ENCODE measurements at regions not wholly inside any gene's neighbourhood (a gene's known extent, or its start where the extent isn't known, plus 50 kb on each side); places are given as distances from the start of the nearest gene placed in this dataset.

GRCh38 chr11:111123463-111124398 lies 121.8 kb upstream of the POU2AF2 start:
- FAIRE-seq: no peak
- DNase-seq (ENCODE audit: insufficient read length, low spot score): no peak
- TF ChIP-seq POLR2AphosphoS5 (IDR thresholded peaks at IDR 0.05; ENCODE audit: low read depth, low read length) (no peak), SPI1 (IDR thresholded peaks at IDR 0.05; ENCODE audit: low read depth, low read length) (no peak), POU2F2 (IDR thresholded peaks at IDR 0.05; ENCODE audit: low read depth, low read length) (no peak), POLR2A (IDR thresholded peaks at IDR 0.05; ENCODE audit: low read depth, low read length) (no peak), PAX5 (IDR thresholded peaks at IDR 0.05; ENCODE audit: insufficient read depth, low read length, severe bottlenecking) (no peak), TAF1 (IDR thresholded peaks at IDR 0.05; ENCODE audit: low read depth, low read length) (no peak)

GRCh38 chr11:111120696-111121302 lies 124.7 kb upstream of the POU2AF2 start:
- FAIRE-seq (no peak), DNase-seq (ENCODE audit: insufficient read length, low spot score) (no peak)
- TF ChIP-seq POU2F2 (IDR thresholded peaks at IDR 0.05; ENCODE audit: low read depth, low read length): no peak
- no peak for TF ChIP-seq PAX5 (IDR thresholded peaks at IDR 0.05; ENCODE audit: insufficient read depth, low read length, severe bottlenecking)

- FAIRE-seq (no peak), DNase-seq (ENCODE audit: insufficient read length, low spot score) (no peak)
- TF ChIP-seq POLR2AphosphoS5 (IDR thresholded peaks at IDR 0.05; ENCODE audit: low read depth, low read length) (no peak), POU2F2 (IDR thresholded peaks at IDR 0.05; ENCODE audit: low read depth, low read length) (no peak), TAF1 (IDR thresholded peaks at IDR 0.05; ENCODE audit: low read depth, low read length) (no peak), PAX5 (IDR thresholded peaks at IDR 0.05; ENCODE audit: insufficient read depth, low read length, severe bottlenecking) (no peak), SPI1 (IDR thresholded peaks at IDR 0.05; ENCODE audit: low read depth, low read length) (no peak), POLR2A (IDR thresholded peaks at IDR 0.05; ENCODE audit: low read depth, low read length) (no peak)
Observed at GRCh38 chr11:111120161-111120560, 125.4 kb upstream of the POU2AF2 start.

GRCh38 chr11:111119751-111120150 lies 125.8 kb upstream of the POU2AF2 start:
- TF ChIP-seq POLR2A (IDR thresholded peaks at IDR 0.05; ENCODE audit: low read depth, low read length) (no peak), POU2F2 (IDR thresholded peaks at IDR 0.05; ENCODE audit: low read depth, low read length) (no peak)
- FAIRE-seq (no peak), DNase-seq (ENCODE audit: insufficient read length, low spot score) (no peak)

GRCh38 chr11:111115890-111116289 lies 129.6 kb upstream of the POU2AF2 start:
- TF ChIP-seq PAX5 (IDR thresholded peaks at IDR 0.05; ENCODE audit: insufficient read depth, low read length, severe bottlenecking): no peak
- TF ChIP-seq TAF1 (IDR thresholded peaks at IDR 0.05; ENCODE audit: low read depth, low read length): no peak
- TF ChIP-seq POLR2AphosphoS5 (IDR thresholded peaks at IDR 0.05; ENCODE audit: low read depth, low read length): no peak
- no peak for TF ChIP-seq SPI1 (IDR thresholded peaks at IDR 0.05; ENCODE audit: low read depth, low read length)
- no peak for TF ChIP-seq POLR2A (IDR thresholded peaks at IDR 0.05; ENCODE audit: low read depth, low read length)
- no peak for TF ChIP-seq POU2F2 (IDR thresholded peaks at IDR 0.05; ENCODE audit: low read depth, low read length)
- DNase-seq (ENCODE audit: insufficient read length, low spot score): no peak
- no peak for FAIRE-seq

- FAIRE-seq (no peak), DNase-seq (ENCODE audit: insufficient read length, low spot score) (no peak)
- no peak for TF ChIP-seq POU2F2 (IDR thresholded peaks at IDR 0.05; ENCODE audit: low read depth, low read length)
- TF ChIP-seq SPI1 (IDR thresholded peaks at IDR 0.05; ENCODE audit: low read depth, low read length): no peak
- TF ChIP-seq POLR2A (IDR thresholded peaks at IDR 0.05; ENCODE audit: low read depth, low read length): no peak
- TF ChIP-seq PAX5 (IDR thresholded peaks at IDR 0.05; ENCODE audit: insufficient read depth, low read length, severe bottlenecking): no peak
- TF ChIP-seq TAF1 (IDR thresholded peaks at IDR 0.05; ENCODE audit: low read depth, low read length): no peak
- no peak for TF ChIP-seq POLR2AphosphoS5 (IDR thresholded peaks at IDR 0.05; ENCODE audit: low read depth, low read length)
Observed at GRCh38 chr11:111114091-111114490, 131.4 kb upstream of the POU2AF2 start.

GRCh38 chr11:111112614-111113013 lies 132.9 kb upstream of the POU2AF2 start:
- FAIRE-seq (no peak), DNase-seq (ENCODE audit: insufficient read length, low spot score) (no peak)
- no peak for TF ChIP-seq SPI1 (IDR thresholded peaks at IDR 0.05; ENCODE audit: low read depth, low read length)
- no peak for TF ChIP-seq POU2F2 (IDR thresholded peaks at IDR 0.05; ENCODE audit: low read depth, low read length)
- no peak for TF ChIP-seq TAF1 (IDR thresholded peaks at IDR 0.05; ENCODE audit: low read depth, low read length)
- no peak for TF ChIP-seq POLR2AphosphoS5 (IDR thresholded peaks at IDR 0.05; ENCODE audit: low read depth, low read length)
- TF ChIP-seq PAX5 (IDR thresholded peaks at IDR 0.05; ENCODE audit: insufficient read depth, low read length, severe bottlenecking): no peak
- no peak for TF ChIP-seq POLR2A (IDR thresholded peaks at IDR 0.05; ENCODE audit: low read depth, low read length)

- DNase-seq (ENCODE audit: insufficient read length, low spot score): no peak
- TF ChIP-seq PAX5 (IDR thresholded peaks at IDR 0.05; ENCODE audit: insufficient read depth, low read length, severe bottlenecking): no peak
- TF ChIP-seq SPI1 (IDR thresholded peaks at IDR 0.05; ENCODE audit: low read depth, low read length): peak; percentile 84
- FAIRE-seq: no peak
Observed at GRCh38 chr11:111107501-111107900, 138.0 kb upstream of the POU2AF2 start.

- DNase-seq (ENCODE audit: insufficient read length, low spot score): no peak
- no peak for FAIRE-seq
- no peak for TF ChIP-seq SPI1 (IDR thresholded peaks at IDR 0.05; ENCODE audit: low read depth, low read length)
Observed at GRCh38 chr11:111106641-111107040, 138.9 kb upstream of the POU2AF2 start.

- FAIRE-seq (no peak), DNase-seq (ENCODE audit: insufficient read length, low spot score) (no peak)
- TF ChIP-seq POLR2A (IDR thresholded peaks at IDR 0.05; ENCODE audit: low read depth, low read length): no peak
- TF ChIP-seq TAF1 (IDR thresholded peaks at IDR 0.05; ENCODE audit: low read depth, low read length): no peak
- no peak for TF ChIP-seq SPI1 (IDR thresholded peaks at IDR 0.05; ENCODE audit: low read depth, low read length)
- TF ChIP-seq POLR2AphosphoS5 (IDR thresholded peaks at IDR 0.05; ENCODE audit: low read depth, low read length): no peak
- no peak for TF ChIP-seq PAX5 (IDR thresholded peaks at IDR 0.05; ENCODE audit: insufficient read depth, low read length, severe bottlenecking)
- TF ChIP-seq POU2F2 (IDR thresholded peaks at IDR 0.05; ENCODE audit: low read depth, low read length): no peak
Observed at GRCh38 chr11:111105566-111105965, 140.0 kb upstream of the POU2AF2 start.

Data from GM12891 (cell line).